ENCODE measurements at regions not wholly inside any gene's neighbourhood (a gene's known extent, or its start where the extent isn't known, plus 50 kb on each side); places are given as distances from the start of the nearest gene placed in this dataset.

DNA sequence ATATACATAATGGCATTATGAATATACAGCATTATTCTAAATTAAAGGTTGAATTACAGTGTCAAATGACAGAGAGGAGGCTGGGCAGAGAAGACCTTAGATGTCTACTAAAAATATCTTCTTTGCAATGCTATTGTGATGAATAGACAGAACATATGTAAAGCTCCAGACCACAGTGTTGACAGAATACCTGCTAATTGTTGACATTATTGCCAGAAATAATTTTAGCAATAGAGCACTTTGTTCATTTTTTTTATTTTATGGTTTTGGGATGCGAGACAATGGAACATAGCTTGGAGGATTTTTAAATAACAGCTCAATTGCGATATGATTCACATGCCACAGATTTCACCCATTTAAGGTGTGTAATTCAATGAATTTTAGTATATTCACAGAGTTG lies 508.8 kb downstream of the PSAT1 start:
- no peak overlapping the region for H3K4me3 ChIP-seq (ENCODE audit: low read length)
- H3K9ac ChIP-seq (ENCODE audit: low read length), result no peak overlapping the region
- DNase-seq (ENCODE audit: low read depth), result no peak
- H3K9me3 ChIP-seq (ENCODE audit: control insufficient read depth, low read length), result no peaks in the 10 kb centered on the region
- H3K36me3 ChIP-seq (ENCODE audit: control insufficient read depth, insufficient read depth, low read length, severe bottlenecking), result no peaks in the 10 kb centered on the region
- no peaks in the 10 kb centered on the region for H3K27me3 ChIP-seq (replicated peaks; ENCODE audit: control insufficient read depth, insufficient read depth, low read length)
- no peaks in the 10 kb centered on the region for H3K4me1 ChIP-seq (ENCODE audit: control insufficient read depth, insufficient read depth, low read length)

DNA sequence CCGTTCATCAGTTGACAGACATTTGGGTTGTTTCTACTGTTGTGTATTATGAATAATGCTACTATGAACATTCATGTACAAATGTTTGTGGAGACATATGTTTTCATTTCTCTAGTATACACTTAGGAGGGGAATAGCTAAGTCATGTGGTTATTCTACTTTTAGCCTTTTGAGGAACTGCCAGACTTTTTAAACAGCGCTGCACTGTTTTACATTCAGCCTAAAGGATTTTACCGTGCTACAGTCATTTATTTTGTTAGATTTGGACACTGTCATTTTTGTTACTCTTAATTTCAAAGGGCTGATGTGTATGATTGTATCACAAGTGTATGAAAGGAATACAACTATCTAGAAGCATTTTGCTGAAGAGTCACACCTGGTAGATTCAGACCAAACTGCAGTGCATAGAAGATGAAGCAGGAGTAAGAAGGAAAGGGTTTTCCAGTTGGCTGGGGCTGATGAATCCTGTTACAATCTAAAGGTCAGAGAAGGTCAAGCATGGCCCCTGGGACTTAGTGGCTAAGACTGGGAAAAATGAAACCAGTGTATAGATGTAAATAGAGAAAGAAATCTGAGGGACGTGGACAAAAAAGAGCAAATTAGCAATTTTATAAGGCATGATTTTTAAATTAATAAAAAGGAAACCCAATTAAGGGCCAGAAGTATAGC lies 509.7 kb downstream of the PSAT1 start:
- Histone ChIP-seq H3K9ac (ENCODE audit: low read length) (no peak overlapping the region), H3K4me3 (ENCODE audit: low read length) (no peak overlapping the region), H3K36me3 (ENCODE audit: control insufficient read depth, insufficient read depth, low read length, severe bottlenecking) (no peaks in the 10 kb centered on the region), H3K27me3 (replicated peaks; ENCODE audit: control insufficient read depth, insufficient read depth, low read length) (no peaks in the 10 kb centered on the region), H3K4me1 (ENCODE audit: control insufficient read depth, insufficient read depth, low read length) (no peaks in the 10 kb centered on the region), H3K9me3 (ENCODE audit: control insufficient read depth, low read length) (no peaks in the 10 kb centered on the region)
- DNase-seq (ENCODE audit: low read depth), result peak; percentile 14

DNA sequence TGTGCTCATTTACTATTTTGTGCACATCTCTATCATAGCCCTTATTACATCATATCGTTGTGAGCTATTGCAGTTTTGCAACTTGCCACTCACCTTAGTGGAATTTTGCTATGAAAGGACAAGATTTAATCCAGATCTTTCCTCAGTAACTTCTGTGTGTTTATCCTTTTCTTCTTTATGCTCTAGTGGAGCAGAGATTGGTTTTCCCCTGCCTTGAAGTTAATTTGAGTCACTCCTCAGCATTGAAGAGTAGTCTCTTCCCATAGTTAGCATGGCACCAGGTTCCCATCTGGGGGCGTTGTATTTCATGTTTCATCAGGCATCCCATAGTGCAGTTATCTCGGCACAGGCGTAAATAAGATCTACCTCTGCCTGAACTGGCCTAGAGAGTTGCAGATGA lies 510.4 kb downstream of the PSAT1 start:
- Histone ChIP-seq H3K27me3 (replicated peaks; ENCODE audit: control insufficient read depth, insufficient read depth, low read length) (no peaks in the 10 kb centered on the region), H3K4me3 (ENCODE audit: low read length) (no peak overlapping the region), H3K9me3 (ENCODE audit: control insufficient read depth, low read length) (no peaks in the 10 kb centered on the region), H3K4me1 (ENCODE audit: control insufficient read depth, insufficient read depth, low read length) (no peaks in the 10 kb centered on the region), H3K36me3 (ENCODE audit: control insufficient read depth, insufficient read depth, low read length, severe bottlenecking) (no peaks in the 10 kb centered on the region), H3K9ac (ENCODE audit: low read length) (no peak overlapping the region)
- DNase-seq (ENCODE audit: low read depth), result peak; percentile 2

DNA sequence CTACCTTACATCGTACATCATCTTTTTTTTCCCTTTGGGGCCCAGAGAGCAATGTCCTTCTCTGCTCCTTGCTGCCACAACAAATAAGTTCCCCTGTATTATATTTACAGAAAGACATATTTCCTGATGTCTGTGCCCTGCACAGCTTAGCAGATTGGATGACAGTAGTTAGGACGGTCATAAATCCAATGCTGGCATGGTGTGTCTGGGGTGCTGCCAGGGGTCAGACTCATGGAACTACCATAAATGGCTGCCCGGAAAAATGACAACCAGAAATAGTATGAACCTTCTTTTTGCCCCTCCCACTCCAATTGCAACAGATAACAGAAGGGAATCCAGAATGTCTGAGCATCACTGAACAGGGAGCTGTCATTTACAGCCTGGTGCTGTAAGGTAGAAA lies 511.1 kb downstream of the PSAT1 start:
- no peak for DNase-seq (ENCODE audit: low read depth)
- Histone ChIP-seq H3K36me3 (ENCODE audit: control insufficient read depth, insufficient read depth, low read length, severe bottlenecking) (no peaks in the 10 kb centered on the region), H3K27me3 (replicated peaks; ENCODE audit: control insufficient read depth, insufficient read depth, low read length) (no peaks in the 10 kb centered on the region), H3K4me3 (ENCODE audit: low read length) (no peak overlapping the region), H3K4me1 (ENCODE audit: control insufficient read depth, insufficient read depth, low read length) (no peaks in the 10 kb centered on the region), H3K9me3 (ENCODE audit: control insufficient read depth, low read length) (no peaks in the 10 kb centered on the region), H3K9ac (ENCODE audit: low read length) (no peak overlapping the region)

DNA sequence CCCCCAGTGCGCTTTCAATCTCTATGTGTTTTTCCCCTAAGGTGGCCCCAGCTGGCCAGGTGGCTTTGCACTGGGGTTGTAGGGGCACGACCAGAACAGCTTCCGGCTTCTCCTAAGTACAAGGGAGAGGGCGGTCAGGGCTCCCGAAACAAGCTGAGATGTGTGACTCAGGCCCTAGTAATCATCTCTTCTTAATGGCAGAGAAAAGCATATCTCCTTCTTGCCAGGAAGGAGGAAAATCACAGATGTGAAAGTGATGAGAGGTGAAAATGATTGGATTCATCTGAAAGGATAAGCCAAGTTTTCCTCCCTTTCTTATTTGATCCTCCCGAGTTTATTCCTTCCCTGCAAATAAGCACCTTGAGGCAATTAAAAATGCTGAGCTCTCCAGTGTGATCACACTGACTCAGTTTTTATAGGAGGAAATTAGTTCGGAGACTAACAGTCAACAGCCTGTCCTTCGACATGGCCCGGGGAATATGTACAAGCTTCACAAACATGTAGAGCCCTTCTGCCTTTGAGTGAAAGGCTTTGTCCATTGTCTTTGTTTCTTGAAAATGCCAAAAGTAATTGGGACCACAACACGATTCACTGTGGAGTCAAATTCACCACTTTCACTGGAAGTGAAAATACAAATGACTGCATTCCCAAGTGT lies 514.8 kb downstream of the PSAT1 start:
- no peaks in the 10 kb centered on the region for H3K9me3 ChIP-seq (ENCODE audit: control insufficient read depth, low read length)
- H3K9ac ChIP-seq (ENCODE audit: low read length), result no peak overlapping the region
- H3K4me1 ChIP-seq (ENCODE audit: control insufficient read depth, insufficient read depth, low read length), result no peaks in the 10 kb centered on the region
- H3K4me3 ChIP-seq (ENCODE audit: low read length), result no peak overlapping the region
- no peaks in the 10 kb centered on the region for H3K36me3 ChIP-seq (ENCODE audit: control insufficient read depth, insufficient read depth, low read length, severe bottlenecking)
- DNase-seq (ENCODE audit: low read depth), result peak; percentile 21
- no peaks in the 10 kb centered on the region for H3K27me3 ChIP-seq (replicated peaks; ENCODE audit: control insufficient read depth, insufficient read depth, low read length)

DNA sequence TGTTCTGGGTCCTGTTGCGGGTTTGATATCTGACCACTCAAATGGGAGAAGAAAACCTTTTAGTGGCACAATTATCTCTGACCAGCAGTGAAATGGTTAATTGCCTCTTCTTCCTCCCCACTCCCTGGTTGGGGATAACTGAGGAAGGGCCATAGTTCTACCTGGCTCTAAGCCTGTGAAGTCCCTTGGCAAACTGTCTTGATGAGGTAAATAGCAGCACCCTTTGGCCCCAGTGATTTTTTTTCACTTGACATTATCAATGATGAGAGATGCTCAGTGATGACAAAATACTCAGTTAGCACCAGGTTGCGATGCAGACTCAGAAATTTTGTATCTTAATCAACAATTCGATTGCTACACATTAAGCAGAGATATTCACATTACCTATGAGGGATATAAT lies 515.7 kb downstream of the PSAT1 start:
- no peaks in the 10 kb centered on the region for H3K4me1 ChIP-seq (ENCODE audit: control insufficient read depth, insufficient read depth, low read length)
- no peaks in the 10 kb centered on the region for H3K27me3 ChIP-seq (replicated peaks; ENCODE audit: control insufficient read depth, insufficient read depth, low read length)
- no peaks in the 10 kb centered on the region for H3K9me3 ChIP-seq (ENCODE audit: control insufficient read depth, low read length)
- no peak for DNase-seq (ENCODE audit: low read depth)
- no peak overlapping the region for H3K9ac ChIP-seq (ENCODE audit: low read length)
- no peak overlapping the region for H3K4me3 ChIP-seq (ENCODE audit: low read length)
- no peaks in the 10 kb centered on the region for H3K36me3 ChIP-seq (ENCODE audit: control insufficient read depth, insufficient read depth, low read length, severe bottlenecking)

DNA sequence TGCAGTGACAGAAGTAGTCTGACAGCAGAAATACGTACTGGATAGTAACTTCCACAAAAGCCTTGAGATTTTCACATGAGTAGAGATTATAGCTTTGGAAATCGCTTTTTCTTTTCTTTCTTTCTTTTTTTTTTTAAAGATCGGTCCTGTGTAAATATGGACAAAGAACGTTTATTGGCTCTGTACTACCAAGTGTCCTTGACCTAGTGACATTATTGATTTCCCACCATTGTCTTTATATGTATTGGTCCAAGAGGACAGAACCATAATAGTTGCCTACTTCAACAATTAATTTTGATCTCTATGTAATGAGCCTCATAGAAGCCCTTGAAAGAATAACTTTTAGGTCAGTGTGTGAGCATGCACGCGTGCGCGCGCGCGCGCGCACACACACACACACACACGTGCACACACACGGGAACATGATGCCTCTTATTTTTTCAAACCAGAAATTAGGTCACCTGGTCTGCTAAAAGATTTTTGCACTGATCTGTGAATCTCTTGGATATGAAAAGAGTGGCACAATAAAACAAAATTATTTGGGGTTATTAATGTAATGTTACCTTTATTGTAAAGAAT lies 516.8 kb downstream of the PSAT1 start:
- no peak overlapping the region for H3K4me3 ChIP-seq (ENCODE audit: low read length)
- DNase-seq (ENCODE audit: low read depth), result no peak
- no peak overlapping the region for H3K9ac ChIP-seq (ENCODE audit: low read length)
- H3K4me1 ChIP-seq (ENCODE audit: control insufficient read depth, insufficient read depth, low read length), result no peaks in the 10 kb centered on the region
- H3K27me3 ChIP-seq (replicated peaks; ENCODE audit: control insufficient read depth, insufficient read depth, low read length), result no peaks in the 10 kb centered on the region
- H3K36me3 ChIP-seq (ENCODE audit: control insufficient read depth, insufficient read depth, low read length, severe bottlenecking), result no peaks in the 10 kb centered on the region
- H3K9me3 ChIP-seq (ENCODE audit: control insufficient read depth, low read length), result no peaks in the 10 kb centered on the region

DNA sequence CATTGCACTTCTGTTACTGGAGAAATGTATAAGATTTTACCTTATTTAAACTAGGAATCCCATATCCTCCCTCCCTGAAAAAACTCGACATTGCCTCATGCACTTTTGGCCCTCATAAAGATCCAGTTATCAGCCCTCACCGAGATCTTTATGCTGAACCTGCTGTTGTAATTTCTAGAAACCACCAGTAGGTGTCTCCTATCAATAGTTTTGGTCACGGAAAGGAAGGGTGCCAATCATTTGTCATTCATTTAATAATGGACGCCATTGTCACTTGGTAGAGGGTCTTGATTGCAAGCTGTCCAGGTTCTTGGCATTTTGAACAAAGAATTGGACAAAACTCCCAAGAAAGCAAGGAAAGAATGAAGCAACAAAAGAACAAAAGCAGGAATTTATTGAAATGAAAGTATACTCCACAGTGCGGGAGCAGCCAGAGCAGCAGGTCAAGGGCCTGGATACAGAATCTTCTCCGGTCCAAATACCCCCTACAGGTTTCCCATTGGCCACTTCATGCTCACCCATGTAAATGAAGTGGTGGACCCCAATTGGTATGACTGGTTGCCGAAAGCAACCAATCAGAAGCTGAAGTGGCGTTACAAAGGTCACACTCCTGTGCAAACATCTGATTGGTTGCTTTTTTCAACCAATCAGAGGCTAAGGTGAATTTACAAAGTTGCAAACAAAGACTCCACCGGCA lies 524.3 kb downstream of the PSAT1 start:
- H3K4me3 ChIP-seq (ENCODE audit: low read length), result peak overlapping the region; percentile 69
- peak; percentile 76 for DNase-seq (ENCODE audit: low read depth)

DNA sequence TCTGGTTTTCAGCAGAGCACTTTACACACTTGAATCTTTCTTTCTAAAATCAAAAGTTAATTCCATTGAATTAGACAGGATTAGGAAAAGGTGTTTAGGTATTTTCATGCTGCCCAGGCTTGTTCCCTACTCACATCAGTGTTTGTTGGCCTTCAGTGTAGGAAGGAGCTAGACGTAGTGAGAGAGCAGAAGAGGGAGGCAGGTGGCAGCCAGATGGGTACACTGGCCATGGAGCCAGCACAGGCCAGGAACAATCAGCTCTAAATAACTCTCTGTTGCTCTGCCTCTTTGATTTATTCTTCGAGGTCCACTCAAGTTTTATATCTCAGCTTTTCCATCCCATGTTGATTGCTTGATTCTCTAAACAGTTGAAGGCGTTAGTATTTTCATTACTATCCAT lies 529.6 kb downstream of the PSAT1 start:
- H3K27me3 ChIP-seq (replicated peaks; ENCODE audit: control insufficient read depth, insufficient read depth, low read length), result no peaks in the 10 kb centered on the region
- no peak overlapping the region for H3K4me3 ChIP-seq (ENCODE audit: low read length)
- no peak for DNase-seq (ENCODE audit: low read depth)
- H3K36me3 ChIP-seq (ENCODE audit: control insufficient read depth, insufficient read depth, low read length, severe bottlenecking), result no peaks in the 10 kb centered on the region
- H3K9ac ChIP-seq (ENCODE audit: low read length), result no peak overlapping the region
- H3K4me1 ChIP-seq (ENCODE audit: control insufficient read depth, insufficient read depth, low read length), result no peaks in the 10 kb centered on the region
- H3K9me3 ChIP-seq (ENCODE audit: control insufficient read depth, low read length), result no peaks in the 10 kb centered on the region

More for the DNA sequence above, 524.3 kb downstream of the PSAT1 start:
- Histone ChIP-seq H3K9ac (ENCODE audit: low read length) (no peak overlapping the region), H3K9me3 (ENCODE audit: control insufficient read depth, low read length) (no peaks in the 10 kb centered on the region), H3K4me1 (ENCODE audit: control insufficient read depth, insufficient read depth, low read length) (no peaks in the 10 kb centered on the region), H3K36me3 (ENCODE audit: control insufficient read depth, insufficient read depth, low read length, severe bottlenecking) (no peaks in the 10 kb centered on the region), H3K27me3 (replicated peaks; ENCODE audit: control insufficient read depth, insufficient read depth, low read length) (no peaks in the 10 kb centered on the region)

DNA sequence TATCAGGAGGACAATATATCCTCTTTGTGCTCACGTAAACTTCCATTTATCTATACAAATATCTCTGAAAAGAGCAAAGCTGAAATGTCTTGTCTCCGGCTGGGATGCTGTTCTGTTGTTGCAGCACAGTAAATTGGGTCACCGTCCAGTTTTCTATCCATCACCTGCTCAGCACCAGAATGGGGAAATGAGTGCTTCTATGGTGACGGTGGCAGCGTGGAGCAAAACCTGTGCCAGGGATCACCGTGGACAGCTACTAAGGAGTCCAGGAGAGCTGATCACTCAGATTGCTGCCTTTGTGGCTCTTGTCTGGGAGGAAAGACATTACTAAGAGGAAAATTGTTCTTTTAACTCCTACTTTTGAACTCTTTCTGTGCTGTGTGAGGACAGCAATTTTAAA lies 531.6 kb downstream of the PSAT1 start:
- Histone ChIP-seq H3K4me1 (ENCODE audit: control insufficient read depth, insufficient read depth, low read length) (no peaks in the 10 kb centered on the region), H3K4me3 (ENCODE audit: low read length) (no peak overlapping the region), H3K9ac (ENCODE audit: low read length) (no peak overlapping the region), H3K36me3 (ENCODE audit: control insufficient read depth, insufficient read depth, low read length, severe bottlenecking) (no peaks in the 10 kb centered on the region), H3K9me3 (ENCODE audit: control insufficient read depth, low read length) (no peaks in the 10 kb centered on the region), H3K27me3 (replicated peaks; ENCODE audit: control insufficient read depth, insufficient read depth, low read length) (no peaks in the 10 kb centered on the region)
- DNase-seq (ENCODE audit: low read depth), result no peak

DNA sequence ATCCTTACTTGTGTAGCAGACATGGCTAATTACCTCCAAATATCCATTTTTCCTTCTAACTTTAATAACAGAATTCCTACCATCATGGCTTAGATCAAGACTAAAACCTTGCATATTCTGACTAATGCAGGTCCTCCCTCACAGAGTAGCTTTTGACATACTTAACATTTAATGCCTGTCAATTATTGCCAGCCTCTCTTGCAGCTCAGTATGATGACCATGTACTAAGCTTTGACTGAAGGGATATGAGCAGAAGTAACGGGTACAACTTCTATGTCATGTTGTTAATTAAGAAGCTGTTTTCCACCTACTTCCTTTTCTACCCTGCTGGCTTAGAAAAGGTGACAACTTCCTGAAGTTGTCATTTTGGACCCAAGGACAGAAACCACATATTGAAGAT lies 533.4 kb downstream of the PSAT1 start:
- H3K27me3 ChIP-seq (replicated peaks; ENCODE audit: control insufficient read depth, insufficient read depth, low read length), result no peaks in the 10 kb centered on the region
- no peak for DNase-seq (ENCODE audit: low read depth)
- no peaks in the 10 kb centered on the region for H3K9me3 ChIP-seq (ENCODE audit: control insufficient read depth, low read length)
- no peaks in the 10 kb centered on the region for H3K36me3 ChIP-seq (ENCODE audit: control insufficient read depth, insufficient read depth, low read length, severe bottlenecking)
- H3K4me1 ChIP-seq (ENCODE audit: control insufficient read depth, insufficient read depth, low read length), result no peaks in the 10 kb centered on the region
- H3K4me3 ChIP-seq (ENCODE audit: low read length), result no peak overlapping the region
- no peak overlapping the region for H3K9ac ChIP-seq (ENCODE audit: low read length)

All from adipocyte (in vitro differentiated cells).